ENCODE measurements at regions not wholly inside any gene's neighbourhood (a gene's known extent, or its start where the extent isn't known, plus 50 kb on each side); places are given as distances from the start of the nearest gene placed in this dataset.

DNA sequence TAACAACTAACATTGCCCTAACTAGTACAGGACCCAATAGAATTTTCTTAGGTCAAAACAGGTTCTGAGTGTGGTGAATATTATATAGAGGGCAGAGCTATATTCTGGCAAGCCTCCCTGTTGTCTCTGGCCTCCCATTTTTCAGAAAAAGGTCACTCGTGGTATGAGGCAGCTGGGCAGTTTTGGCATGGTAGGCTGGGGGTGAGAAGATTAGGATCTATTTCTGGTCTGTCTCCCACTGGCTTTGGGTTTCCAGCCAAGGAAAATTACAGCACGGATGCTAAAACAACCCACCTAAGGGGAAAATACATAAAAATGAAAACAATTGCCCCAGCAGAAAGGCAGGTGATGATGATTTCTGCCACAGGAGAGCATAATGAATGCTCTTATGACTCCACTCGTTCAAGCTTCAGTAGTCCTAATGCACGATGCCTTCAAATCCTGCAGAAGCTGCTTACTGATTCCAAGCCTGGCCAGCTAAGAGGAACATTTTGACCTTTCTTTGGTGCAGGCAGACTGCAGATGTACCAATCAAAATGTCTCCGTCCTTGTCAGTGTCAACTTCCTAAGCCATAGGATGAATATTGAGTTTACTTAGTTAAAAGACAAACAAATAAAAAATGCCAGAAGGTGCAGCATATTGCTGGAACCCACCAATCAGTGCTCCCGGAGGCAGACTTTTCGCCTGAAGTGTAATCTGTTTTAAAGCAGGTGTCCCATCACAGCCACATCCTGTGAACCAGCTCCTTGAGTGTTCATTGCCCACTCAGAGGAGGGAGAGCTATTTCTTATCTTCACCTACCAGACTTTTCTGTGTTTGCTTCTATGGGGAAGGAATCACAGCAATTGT, 435.4 kb downstream of the ZSWIM6 start:
- TF ChIP-seq, protein P1, sequence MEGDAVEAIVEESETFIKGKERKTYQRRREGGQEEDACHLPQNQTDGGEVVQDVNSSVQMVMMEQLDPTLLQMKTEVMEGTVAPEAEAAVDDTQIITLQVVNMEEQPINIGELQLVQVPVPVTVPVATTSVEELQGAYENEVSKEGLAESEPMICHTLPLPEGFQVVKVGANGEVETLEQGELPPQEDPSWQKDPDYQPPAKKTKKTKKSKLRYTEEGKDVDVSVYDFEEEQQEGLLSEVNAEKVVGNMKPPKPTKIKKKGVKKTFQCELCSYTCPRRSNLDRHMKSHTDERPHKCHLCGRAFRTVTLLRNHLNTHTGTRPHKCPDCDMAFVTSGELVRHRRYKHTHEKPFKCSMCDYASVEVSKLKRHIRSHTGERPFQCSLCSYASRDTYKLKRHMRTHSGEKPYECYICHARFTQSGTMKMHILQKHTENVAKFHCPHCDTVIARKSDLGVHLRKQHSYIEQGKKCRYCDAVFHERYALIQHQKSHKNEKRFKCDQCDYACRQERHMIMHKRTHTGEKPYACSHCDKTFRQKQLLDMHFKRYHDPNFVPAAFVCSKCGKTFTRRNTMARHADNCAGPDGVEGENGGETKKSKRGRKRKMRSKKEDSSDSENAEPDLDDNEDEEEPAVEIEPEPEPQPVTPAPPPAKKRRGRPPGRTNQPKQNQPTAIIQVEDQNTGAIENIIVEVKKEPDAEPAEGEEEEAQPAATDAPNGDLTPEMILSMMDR (IDR thresholded peaks at IDR 0.05; ENCODE audit: extremely low read depth in 1 of 2, insufficient read depth in 1 of 2, low read depth in 1 of 2, low read length in 2 of 2) = no peak
- TF ChIP-seq FOS (IDR thresholded peaks at IDR 0.05; ENCODE audit: borderline replicate concordance, insufficient read depth, low read length) (no peak), POLR2AphosphoS5 (IDR thresholded peaks at IDR 0.05; ENCODE audit: insufficient read depth, low read depth, low read length) (no peak), EZH2 (IDR thresholded peaks at IDR 0.05; ENCODE audit: borderline replicate concordance, low read depth, low read length, severe bottlenecking) (no peak), POLR2A (IDR thresholded peaks at IDR 0.05; ENCODE audit: low read depth, low read length) (no peak), MYC (IDR thresholded peaks at IDR 0.05; ENCODE audit: low read depth, low read length) (no peak), MAX (IDR thresholded peaks at IDR 0.05; ENCODE audit: insufficient read depth, insufficient read length) (no peak), GATA2 (IDR thresholded peaks at IDR 0.05; ENCODE audit: insufficient read depth, insufficient read length, low read depth, low read length) (no peak)
